Astrocyte (in vitro differentiated cells and primary cell): ENCODE measurements at regions not wholly inside any gene's neighbourhood (a gene's known extent, or its start where the extent isn't known, plus 50 kb on each side); places are given as distances from the start of the nearest gene placed in this dataset.

Source experiments
- DNase-seq: peaks from one replicate; pipeline ENCODE4 v3.0.0-alpha.2; 2010; ENCODE audit warnings: low read depth
- FAIRE-seq: peaks from 2 replicates; lab custom pipeline; 2011; peaks lifted over from hg19 to GRCh38; lab: Jason Lieb, UNC
- H2AFZ ChIP-seq: 2 replicates; pipeline ENCODE4 v1.6.0; 2012; ENCODE audit warnings: low read depth, low read length, inconsistent platforms
- H3K27ac ChIP-seq: 2 replicates; pipeline ENCODE4 v1.5.1; 2011; ENCODE audit warnings: low read depth, low read length, inconsistent platforms
- H3K27me3 ChIP-seq: 2 replicates; pipeline ENCODE4 v1.6.0; 2011; ENCODE audit warnings: low read length, inconsistent platforms; ENCODE audit not compliant: insufficient read depth
- H3K36me3 ChIP-seq: 2 replicates; pipeline ENCODE4 v1.5.1; 2011; ENCODE audit warnings: low read length, inconsistent platforms; ENCODE audit not compliant: insufficient read depth
- H3K4me1 ChIP-seq: 2 replicates; pipeline ENCODE4 v1.5.1; 2011; ENCODE audit warnings: low read length, inconsistent platforms; ENCODE audit not compliant: insufficient read depth
- H3K4me2 ChIP-seq: 2 replicates; pipeline ENCODE4 v1.6.0; 2012; ENCODE audit warnings: low read length, inconsistent platforms
- H3K4me3 ChIP-seq: 2 replicates; pipeline ENCODE4 v1.5.1; 2011; ENCODE audit warnings: low read depth, mild to moderate bottlenecking, low read length, inconsistent platforms; ENCODE audit not compliant: insufficient read depth
- H3K79me2 ChIP-seq: 2 replicates; pipeline ENCODE4 v1.6.0; 2012; ENCODE audit warnings: mild to moderate bottlenecking, low read length, inconsistent platforms; ENCODE audit not compliant: insufficient read depth
- H3K9ac ChIP-seq: 2 replicates; pipeline ENCODE4 v1.6.0; 2012; ENCODE audit warnings: mild to moderate bottlenecking, low read length, inconsistent platforms
- H3K9me3 ChIP-seq: 2 replicates; pipeline ENCODE4 v1.5.1; 2012; ENCODE audit warnings: low read depth, mild to moderate bottlenecking, low read length, inconsistent platforms; ENCODE audit not compliant: insufficient read depth
- H4K20me1 ChIP-seq: 2 replicates; pipeline ENCODE4 v1.6.0; 2012; ENCODE audit warnings: low read length, inconsistent platforms; ENCODE audit not compliant: insufficient read depth
- H3K27ac Mint-ChIP-seq: one replicate; pipeline ENCODE4 v1.8.0; 2021; ENCODE audit warnings: mild to moderate bottlenecking, mixed read lengths; ENCODE audit not compliant: unreplicated experiment
- H3K27me3 Mint-ChIP-seq: one replicate; pipeline ENCODE4 v1.8.0; 2021; ENCODE audit warnings: low read depth, mixed read lengths; ENCODE audit not compliant: unreplicated experiment
- H3K36me3 Mint-ChIP-seq: one replicate; pipeline ENCODE4 v1.8.0; 2021; ENCODE audit warnings: low read depth, mixed read lengths; ENCODE audit not compliant: unreplicated experiment
- H3K4me1 Mint-ChIP-seq: one replicate; pipeline ENCODE4 v1.8.0; 2021; ENCODE audit warnings: low read depth, mixed read lengths; ENCODE audit not compliant: unreplicated experiment
- H3K4me3 Mint-ChIP-seq: one replicate; pipeline ENCODE4 v1.8.0; 2021; ENCODE audit warnings: mild to moderate bottlenecking, moderate library complexity, mixed read lengths; ENCODE audit not compliant: unreplicated experiment
- H3K9me3 Mint-ChIP-seq: one replicate; pipeline ENCODE4 v1.8.0; 2021; ENCODE audit warnings: mild to moderate bottlenecking, mixed read lengths; ENCODE audit not compliant: unreplicated experiment
- CTCF ChIP-seq: IDR thresholded peaks from 2 replicates; pipeline ENCODE4 v1.5.1; 2011; ENCODE audit warnings: low read depth, mild to moderate bottlenecking, inconsistent platforms, low read length, moderate library complexity; ENCODE audit not compliant: insufficient read depth
- EZH2 ChIP-seq: IDR thresholded peaks from 2 replicates; pipeline ENCODE4 v1.6.1; 2012; ENCODE audit warnings: mild to moderate bottlenecking, low read length, inconsistent platforms; ENCODE audit not compliant: insufficient read depth

- no peaks in the 10 kb centered on the region for H3K27me3 Mint-ChIP-seq
- Histone ChIP-seq H3K9me3 (no peaks in the 10 kb centered on the region), H3K79me2 (no peaks in the 10 kb centered on the region), H3K4me1 (no peaks in the 10 kb centered on the region), H2AFZ (no peak overlapping the region), H3K27ac (no peak overlapping the region), H3K4me2 (no peak overlapping the region), H3K36me3 (no peaks in the 10 kb centered on the region), H3K9ac (no peak overlapping the region), H3K27me3 (no peaks in the 10 kb centered on the region), H4K20me1 (no peaks in the 10 kb centered on the region), H3K4me3 (no peak overlapping the region)
- peaks cover 4% of the 10 kb centered on the region for H3K9me3 Mint-ChIP-seq
- H3K27ac Mint-ChIP-seq, result no peak overlapping the region
- DNase-seq (no peak), FAIRE-seq (no peak)
- no peak overlapping the region for H3K4me3 Mint-ChIP-seq
- no peaks in the 10 kb centered on the region for H3K4me1 Mint-ChIP-seq
- no peaks in the 10 kb centered on the region for H3K36me3 Mint-ChIP-seq
- TF ChIP-seq EZH2 (no peak), CTCF (no peak)
Observed at GRCh38 chr6:120262354-120262753, 912.8 kb upstream of the MAN1A1 start.

- TF ChIP-seq CTCF, result no peak
- no peak for TF ChIP-seq EZH2
- Mint-ChIP-seq H3K9me3 (peaks cover 4% of the 10 kb centered on the region), H3K4me3 (no peak overlapping the region), H3K36me3 (no peaks in the 10 kb centered on the region), H3K27ac (no peak overlapping the region), H3K27me3 (no peaks in the 10 kb centered on the region), H3K4me1 (no peaks in the 10 kb centered on the region)
- Histone ChIP-seq H4K20me1 (no peaks in the 10 kb centered on the region), H3K4me3 (no peak overlapping the region), H3K9ac (no peak overlapping the region), H3K27me3 (no peaks in the 10 kb centered on the region), H2AFZ (no peak overlapping the region), H3K79me2 (no peaks in the 10 kb centered on the region), H3K4me2 (no peak overlapping the region), H3K36me3 (no peaks in the 10 kb centered on the region), H3K9me3 (no peaks in the 10 kb centered on the region), H3K27ac (no peak overlapping the region), H3K4me1 (no peaks in the 10 kb centered on the region)
- DNase-seq, result no peak
- no peak for FAIRE-seq
Observed at GRCh38 chr6:120260636-120261035, 911.1 kb upstream of the MAN1A1 start.

- H3K4me1 Mint-ChIP-seq, result no peaks in the 10 kb centered on the region
- no peak overlapping the region for H3K4me3 ChIP-seq
- no peak overlapping the region for H3K4me2 ChIP-seq
- no peak for FAIRE-seq
- no peaks in the 10 kb centered on the region for H3K79me2 ChIP-seq
- H3K4me3 Mint-ChIP-seq, result no peak overlapping the region
- no peak overlapping the region for H2AFZ ChIP-seq
- H3K4me1 ChIP-seq, result no peaks in the 10 kb centered on the region
- no peak overlapping the region for H3K27ac Mint-ChIP-seq
- DNase-seq, result no peak
- no peaks in the 10 kb centered on the region for H3K27me3 ChIP-seq
- TF ChIP-seq CTCF, result no peak
- no peak for TF ChIP-seq EZH2
- no peaks in the 10 kb centered on the region for H4K20me1 ChIP-seq
- H3K9me3 ChIP-seq, result no peaks in the 10 kb centered on the region
- no peaks in the 10 kb centered on the region for H3K36me3 ChIP-seq
- no peak overlapping the region for H3K9ac ChIP-seq
- H3K27ac ChIP-seq, result no peak overlapping the region
- H3K36me3 Mint-ChIP-seq, result no peaks in the 10 kb centered on the region
- H3K9me3 Mint-ChIP-seq, result no peaks in the 10 kb centered on the region
- H3K27me3 Mint-ChIP-seq, result no peaks in the 10 kb centered on the region
Observed at GRCh38 chr6:120254651-120255050, 905.1 kb upstream of the MAN1A1 start.
